ENCODE measurements at regions not wholly inside any gene's neighbourhood (a gene's known extent, or its start where the extent isn't known, plus 50 kb on each side); places are given as distances from the start of the nearest gene placed in this dataset.

DNA sequence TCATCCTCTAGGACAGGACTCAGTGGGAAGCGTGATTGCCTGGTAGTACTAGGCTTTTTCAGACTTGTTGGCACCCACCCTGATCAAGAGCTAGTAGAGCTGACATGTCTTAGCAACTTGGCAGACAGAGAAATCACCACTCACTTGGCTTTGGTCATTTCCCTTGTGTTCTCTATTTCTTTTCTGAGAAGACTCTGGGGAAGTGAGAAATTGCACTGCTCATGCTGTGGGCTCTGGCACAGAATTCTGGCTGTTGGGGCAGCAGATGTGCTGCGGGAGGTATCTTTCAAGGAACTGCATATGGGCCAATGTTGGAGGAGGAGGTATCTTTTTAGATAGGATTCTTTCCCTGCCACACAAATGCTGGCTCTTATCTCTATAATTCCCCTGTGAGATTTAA, 529.1 kb upstream of the MEX3C start:
- TF ChIP-seq, protein P1, sequence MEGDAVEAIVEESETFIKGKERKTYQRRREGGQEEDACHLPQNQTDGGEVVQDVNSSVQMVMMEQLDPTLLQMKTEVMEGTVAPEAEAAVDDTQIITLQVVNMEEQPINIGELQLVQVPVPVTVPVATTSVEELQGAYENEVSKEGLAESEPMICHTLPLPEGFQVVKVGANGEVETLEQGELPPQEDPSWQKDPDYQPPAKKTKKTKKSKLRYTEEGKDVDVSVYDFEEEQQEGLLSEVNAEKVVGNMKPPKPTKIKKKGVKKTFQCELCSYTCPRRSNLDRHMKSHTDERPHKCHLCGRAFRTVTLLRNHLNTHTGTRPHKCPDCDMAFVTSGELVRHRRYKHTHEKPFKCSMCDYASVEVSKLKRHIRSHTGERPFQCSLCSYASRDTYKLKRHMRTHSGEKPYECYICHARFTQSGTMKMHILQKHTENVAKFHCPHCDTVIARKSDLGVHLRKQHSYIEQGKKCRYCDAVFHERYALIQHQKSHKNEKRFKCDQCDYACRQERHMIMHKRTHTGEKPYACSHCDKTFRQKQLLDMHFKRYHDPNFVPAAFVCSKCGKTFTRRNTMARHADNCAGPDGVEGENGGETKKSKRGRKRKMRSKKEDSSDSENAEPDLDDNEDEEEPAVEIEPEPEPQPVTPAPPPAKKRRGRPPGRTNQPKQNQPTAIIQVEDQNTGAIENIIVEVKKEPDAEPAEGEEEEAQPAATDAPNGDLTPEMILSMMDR (IDR thresholded peaks at IDR 0.05) = no peak
- TF ChIP-seq CREB1 (CRISPR knock-in tag; IDR thresholded peaks at IDR 0.05) = no peak
- TF ChIP-seq ZNF232 (CRISPR knock-in tag; IDR thresholded peaks at IDR 0.05) = no peak
- TF ChIP-seq, protein P2, sequence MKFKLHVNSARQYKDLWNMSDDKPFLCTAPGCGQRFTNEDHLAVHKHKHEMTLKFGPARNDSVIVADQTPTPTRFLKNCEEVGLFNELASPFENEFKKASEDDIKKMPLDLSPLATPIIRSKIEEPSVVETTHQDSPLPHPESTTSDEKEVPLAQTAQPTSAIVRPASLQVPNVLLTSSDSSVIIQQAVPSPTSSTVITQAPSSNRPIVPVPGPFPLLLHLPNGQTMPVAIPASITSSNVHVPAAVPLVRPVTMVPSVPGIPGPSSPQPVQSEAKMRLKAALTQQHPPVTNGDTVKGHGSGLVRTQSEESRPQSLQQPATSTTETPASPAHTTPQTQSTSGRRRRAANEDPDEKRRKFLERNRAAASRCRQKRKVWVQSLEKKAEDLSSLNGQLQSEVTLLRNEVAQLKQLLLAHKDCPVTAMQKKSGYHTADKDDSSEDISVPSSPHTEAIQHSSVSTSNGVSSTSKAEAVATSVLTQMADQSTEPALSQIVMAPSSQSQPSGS (CRISPR knock-in tag; IDR thresholded peaks at IDR 0.05; ENCODE audit: borderline replicate concordance, low read depth) = no peak
